Left renal pelvis (tissue), 4 donors: ENCODE measurements at regions not wholly inside any gene's neighbourhood (a gene's known extent, or its start where the extent isn't known, plus 50 kb on each side); places are given as distances from the start of the nearest gene placed in this dataset.

ENCODE experiments used
- DNase-seq, 4 donors: peaks; one replicate each; pipeline ENCODE4 v3.0.0-alpha.2; 2013; ENCODE audit warnings: low read depth in 4 of 4, low spot score in 3 of 4

- DNase-seq, result no peak
Observed at GRCh38 chr15:92565351-92566125, 90.0 kb downstream of the FAM174B start.

- no peak for DNase-seq
Observed at GRCh38 chr15:92561754-92562153, 93.8 kb downstream of the FAM174B start.

- no peak for DNase-seq
Observed at GRCh38 chr15:92553317-92553716, 102.3 kb downstream of the FAM174B start.

DNA sequence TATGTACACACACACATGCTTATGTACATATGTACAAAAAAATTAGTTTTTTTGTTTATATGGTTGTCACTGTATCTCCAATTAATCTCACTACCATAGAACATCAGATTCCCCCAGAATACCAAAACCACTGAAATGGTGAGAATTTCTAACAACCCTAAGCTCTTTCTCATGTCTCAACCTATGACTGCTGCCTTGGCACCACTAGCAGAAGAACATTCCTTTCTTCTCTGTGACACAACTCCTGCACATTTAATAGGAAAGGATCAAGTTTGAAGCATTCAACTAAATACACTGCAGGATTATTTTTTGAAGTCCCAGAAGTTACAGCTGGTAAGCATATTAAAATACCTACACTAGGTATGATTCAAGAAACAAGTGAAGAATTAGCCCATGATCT, 109.6 kb downstream of the FAM174B start:
- no peak for DNase-seq

GRCh38 chr15:92541291-92542200, 114.0 kb downstream of the FAM174B start:
- no peak for DNase-seq

DNA sequence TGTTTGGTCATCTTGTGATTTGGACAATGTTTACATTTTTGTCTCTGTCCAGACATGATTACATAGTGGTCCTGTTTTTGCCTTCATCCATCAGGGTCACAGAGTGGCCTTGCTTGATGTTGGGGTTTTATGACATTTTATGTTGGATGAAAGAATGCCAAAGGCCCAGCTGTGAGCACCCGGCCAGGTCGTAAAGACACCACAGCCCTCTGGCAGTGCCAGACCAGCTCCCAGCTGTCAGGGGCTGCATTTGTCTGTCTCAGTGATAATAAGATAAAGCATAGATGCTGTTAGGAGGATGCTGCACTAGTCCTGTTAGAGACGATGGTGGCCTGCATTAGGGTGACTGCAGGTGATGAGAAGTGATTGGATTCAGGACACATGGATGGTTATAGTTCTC, 117.5 kb downstream of the FAM174B start:
- no peak for DNase-seq

DNA sequence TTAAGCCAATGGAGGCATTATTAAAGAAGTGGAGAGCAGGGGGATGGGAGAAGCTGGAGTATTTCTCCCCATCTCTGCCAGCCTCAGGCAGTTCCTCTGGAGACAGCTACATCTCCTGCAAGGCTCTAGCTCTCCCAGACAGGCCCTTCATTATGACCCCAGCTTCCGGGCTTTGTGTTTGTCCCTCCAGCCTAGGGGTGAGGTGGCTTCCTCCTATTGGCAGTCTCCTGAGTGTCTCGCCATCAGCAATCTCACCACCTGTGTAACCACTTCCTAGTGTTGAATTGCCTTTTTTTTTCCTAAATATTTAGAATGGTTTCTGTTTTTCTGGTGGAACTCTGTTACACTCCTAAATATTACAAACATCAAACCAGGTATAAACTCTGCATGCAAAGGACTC, 122.3 kb downstream of the FAM174B start:
- DNase-seq, result no peak

DNA sequence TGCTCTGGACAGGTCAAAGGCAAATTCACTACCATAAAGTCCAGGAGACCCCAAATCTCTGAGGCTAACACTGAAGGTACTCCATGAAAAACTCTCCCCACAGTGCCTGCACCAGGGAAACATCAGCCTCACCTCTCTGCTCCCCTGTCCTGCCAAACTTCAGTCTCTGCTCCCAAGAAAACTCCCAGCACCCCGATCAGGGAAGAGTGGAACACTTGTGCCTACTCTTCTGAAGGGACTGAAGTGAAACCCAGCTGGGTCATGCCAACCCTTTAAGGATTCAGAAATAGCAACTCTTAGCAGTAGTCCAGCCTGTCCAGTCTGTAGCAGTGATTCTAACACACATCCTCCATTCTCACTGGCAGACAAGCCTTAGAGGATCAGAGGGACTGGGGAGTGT, 124.2 kb downstream of the FAM174B start:
- DNase-seq, result no peak

DNA sequence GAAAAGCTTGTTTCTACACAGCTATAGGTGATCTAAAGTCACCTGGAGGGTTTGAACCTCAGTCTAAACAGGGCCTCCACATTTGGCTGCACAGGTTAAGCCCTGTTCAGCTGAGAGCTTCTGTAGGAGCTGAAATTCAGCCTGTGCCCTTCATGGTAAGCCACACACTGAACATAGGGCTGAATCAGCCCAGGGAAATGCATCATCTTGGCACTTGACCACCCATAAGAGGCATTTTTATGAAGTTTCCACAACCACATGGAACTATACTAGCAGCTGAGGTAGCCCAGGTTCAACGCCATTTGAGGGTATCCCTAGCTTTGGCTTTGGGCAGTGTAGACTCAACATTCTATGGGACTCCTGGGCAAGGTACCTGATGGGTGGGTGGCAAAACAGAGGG, 126.8 kb downstream of the FAM174B start:
- DNase-seq, result no peak

DNA sequence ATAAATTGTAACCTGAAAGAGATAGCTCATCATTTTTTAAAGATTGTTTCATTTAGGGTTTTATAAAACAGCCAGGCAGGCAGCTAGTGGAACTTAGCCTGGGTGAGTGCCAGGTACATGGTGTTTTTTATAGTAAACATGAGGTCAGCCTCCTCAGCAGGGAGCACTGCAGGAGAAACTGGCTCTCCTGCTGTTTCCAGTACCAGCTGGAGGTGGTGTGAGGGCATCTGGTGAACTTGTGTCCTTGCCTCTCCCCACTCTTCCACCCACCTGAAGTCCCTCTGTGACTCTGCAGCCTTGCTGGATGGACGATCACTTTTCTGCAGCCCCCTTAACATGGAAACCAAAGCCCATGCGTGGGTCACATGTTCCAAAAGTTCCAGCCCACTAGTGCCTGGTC, 128.4 kb downstream of the FAM174B start:
- DNase-seq, result no peak

- no peak for DNase-seq
Observed at GRCh38 chr15:92525758-92526245, 129.8 kb downstream of the FAM174B start.

DNA sequence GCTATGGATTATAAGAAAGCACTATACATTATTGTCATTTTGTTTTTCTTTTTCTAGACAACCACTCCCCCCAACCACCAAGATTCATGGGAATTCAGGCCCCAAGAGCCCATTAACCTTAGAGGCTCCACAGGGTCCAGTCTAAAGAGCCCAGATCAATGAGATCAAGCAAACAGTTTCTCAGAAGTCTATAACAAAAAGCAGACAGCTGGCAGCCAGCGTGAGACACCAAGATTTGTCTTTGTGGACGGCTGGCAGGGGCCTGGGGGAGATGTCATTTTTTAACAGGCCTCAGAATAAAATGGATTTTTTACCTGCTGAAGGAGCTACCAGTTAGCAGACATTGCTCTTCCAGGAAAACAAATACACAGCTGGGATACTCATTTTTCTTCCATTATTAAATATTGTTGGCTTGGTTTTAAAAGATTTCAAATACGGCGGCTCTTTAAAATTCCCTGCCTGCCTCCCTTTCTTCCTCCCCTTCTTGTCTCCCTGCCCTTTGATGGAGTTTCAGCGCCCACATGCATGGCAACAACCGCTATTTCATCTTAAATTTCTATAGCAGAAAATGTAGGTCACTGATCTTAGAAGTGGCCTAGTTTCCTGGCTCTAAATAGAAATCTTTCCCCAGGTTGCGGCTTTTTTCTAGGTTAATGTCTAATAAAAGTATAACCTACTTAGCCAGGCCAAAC, 130.6 kb downstream of the FAM174B start:
- DNase-seq, result no peak

- no peak for DNase-seq
Observed at GRCh38 chr15:92524161-92524560, 130.5 kb downstream of the ST8SIA2 start.

DNA sequence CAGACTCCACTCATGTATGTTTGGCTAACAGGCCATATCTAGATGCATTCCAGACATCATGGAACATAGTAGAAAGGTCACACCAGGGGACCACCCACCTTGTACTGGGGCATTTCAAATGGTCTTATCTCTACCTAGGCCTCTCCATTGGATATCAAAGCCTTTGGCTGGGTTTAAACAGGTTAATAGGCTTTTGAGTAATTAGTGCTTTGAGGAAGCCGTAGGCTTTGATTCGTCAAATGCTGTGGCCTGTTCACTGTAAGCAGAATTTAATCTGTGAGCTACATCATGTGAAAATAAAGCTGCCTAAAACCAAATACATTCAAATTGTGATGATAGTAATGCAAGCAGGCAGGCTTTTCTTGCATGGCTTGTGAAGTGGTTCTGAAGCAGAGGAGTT, 129.5 kb downstream of the ST8SIA2 start:
- DNase-seq, result no peak

DNA sequence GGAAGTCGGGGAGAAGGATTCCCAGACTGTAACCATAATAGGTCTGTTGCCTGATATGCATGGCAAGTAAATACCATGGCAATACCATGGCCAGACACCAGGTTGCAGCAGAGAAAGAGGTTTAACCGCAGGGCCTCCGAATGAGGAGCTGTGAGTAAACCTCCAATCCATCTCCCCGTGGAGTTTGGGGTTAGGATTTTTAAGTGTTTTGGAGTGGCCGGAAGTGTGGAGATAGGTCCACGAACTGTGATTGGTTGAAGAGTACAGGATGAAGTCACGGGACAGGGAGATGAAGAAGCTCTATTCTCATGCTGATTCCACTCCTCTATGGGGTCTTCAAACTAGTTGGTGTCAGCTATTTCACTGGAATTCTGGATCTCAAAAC, 127.9 kb downstream of the ST8SIA2 start:
- peak; percentile 60 to 71 (median 66) for DNase-seq

GRCh38 chr15:92520914-92521623, 127.4 kb downstream of the ST8SIA2 start:
- no peak for DNase-seq

DNA sequence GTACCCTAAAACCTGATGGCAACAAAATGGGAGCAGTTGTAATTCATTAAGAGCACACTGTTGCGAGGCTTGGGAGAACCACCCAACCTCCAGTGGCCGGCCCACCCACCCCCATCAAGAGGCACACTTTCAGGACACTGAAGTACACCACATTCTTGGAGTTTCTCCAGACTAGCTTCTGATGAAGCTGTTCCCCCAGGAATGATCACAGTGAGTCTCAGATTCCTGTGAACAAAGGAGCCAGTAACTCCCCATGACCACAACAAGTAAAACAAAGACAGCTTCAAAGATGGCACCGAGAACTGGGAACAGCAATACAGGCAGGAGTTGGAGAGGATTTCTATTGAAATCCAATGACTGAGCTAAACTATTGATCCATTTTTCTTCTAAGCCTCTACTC, 126.0 kb downstream of the ST8SIA2 start:
- no peak for DNase-seq
